ENCODE measurements at regions not wholly inside any gene's neighbourhood (a gene's known extent, or its start where the extent isn't known, plus 50 kb on each side); places are given as distances from the start of the nearest gene placed in this dataset.

DNA sequence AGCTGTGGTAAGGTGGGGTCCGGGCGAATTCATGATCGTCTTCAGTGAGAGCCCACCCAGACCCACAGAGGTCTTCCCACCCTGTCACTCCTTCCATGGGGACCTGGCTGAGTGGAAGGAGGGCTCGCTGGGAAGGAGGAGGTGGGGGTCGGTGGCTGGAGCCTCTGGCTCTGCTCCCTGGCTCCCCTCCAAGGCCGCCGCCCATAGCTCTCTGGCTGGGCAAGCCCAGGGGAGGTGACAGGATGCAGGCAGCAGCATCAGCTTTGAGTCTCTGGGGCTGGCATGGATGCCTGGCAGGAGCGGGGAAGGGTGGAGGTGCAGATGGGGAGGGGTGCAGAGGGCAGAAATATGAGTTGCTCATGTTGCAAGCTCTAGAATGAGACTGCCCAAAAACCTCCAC, 147.0 kb downstream of the ENGASE start:
- intact Hi-C loops (cut with micrococcal nuclease; ENCODE audit: unreplicated experiment): no loop called here
- no peaks in the 10 kb centered on the region for H3K36me3 ChIP-seq (ENCODE audit: control insufficient read depth, insufficient read depth, low read length)
- H3K36me3 Mint-ChIP-seq (ENCODE audit: insufficient read depth, unreplicated experiment): no peaks in the 10 kb centered on the region
- H3K4me1 ChIP-seq: no peaks in the 10 kb centered on the region
- no peaks in the 10 kb centered on the region for H3K4me1 Mint-ChIP-seq (ENCODE audit: low read depth, unreplicated experiment)
- ChIA-PET CTCF (interaction anchor here (1.3 kb wide), 1 partner anchor 171 kb away, joined by 3 read pairs; no protein-coding TSS in a partner anchor), POLR2A (no interaction called here)
- H3K27me3 Mint-ChIP-seq (ENCODE audit: insufficient read depth, unreplicated experiment): peaks cover 51% of the 10 kb centered on the region
- H3K27me3 ChIP-seq (replicated peaks; ENCODE audit: control insufficient read depth, insufficient read depth, low read length): no peaks in the 10 kb centered on the region; the same call in 1 of the 2 replicates
- DNase-seq: no peak
- H3K4me3 Mint-ChIP-seq (ENCODE audit: unreplicated experiment): no peak overlapping the region
- no peak overlapping the region for H3K27ac Mint-ChIP-seq (ENCODE audit: unreplicated experiment)
- no peaks in the 10 kb centered on the region for H3K9me3 ChIP-seq
- TF ChIP-seq, protein P1, sequence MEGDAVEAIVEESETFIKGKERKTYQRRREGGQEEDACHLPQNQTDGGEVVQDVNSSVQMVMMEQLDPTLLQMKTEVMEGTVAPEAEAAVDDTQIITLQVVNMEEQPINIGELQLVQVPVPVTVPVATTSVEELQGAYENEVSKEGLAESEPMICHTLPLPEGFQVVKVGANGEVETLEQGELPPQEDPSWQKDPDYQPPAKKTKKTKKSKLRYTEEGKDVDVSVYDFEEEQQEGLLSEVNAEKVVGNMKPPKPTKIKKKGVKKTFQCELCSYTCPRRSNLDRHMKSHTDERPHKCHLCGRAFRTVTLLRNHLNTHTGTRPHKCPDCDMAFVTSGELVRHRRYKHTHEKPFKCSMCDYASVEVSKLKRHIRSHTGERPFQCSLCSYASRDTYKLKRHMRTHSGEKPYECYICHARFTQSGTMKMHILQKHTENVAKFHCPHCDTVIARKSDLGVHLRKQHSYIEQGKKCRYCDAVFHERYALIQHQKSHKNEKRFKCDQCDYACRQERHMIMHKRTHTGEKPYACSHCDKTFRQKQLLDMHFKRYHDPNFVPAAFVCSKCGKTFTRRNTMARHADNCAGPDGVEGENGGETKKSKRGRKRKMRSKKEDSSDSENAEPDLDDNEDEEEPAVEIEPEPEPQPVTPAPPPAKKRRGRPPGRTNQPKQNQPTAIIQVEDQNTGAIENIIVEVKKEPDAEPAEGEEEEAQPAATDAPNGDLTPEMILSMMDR (IDR thresholded peaks at IDR 0.05; ENCODE audit: insufficient read depth in 1 of 2, low read depth in 1 of 2, low read length in 1 of 2, severe bottlenecking in 1 of 2, unreplicated experiment in 1 of 2): no peak
- H3K9me3 Mint-ChIP-seq (ENCODE audit: unreplicated experiment): no peaks in the 10 kb centered on the region
- H3K4me3 ChIP-seq (ENCODE audit: low read depth, low read length): no peak overlapping the region
- BruUV-seq (replicated peaks): no TSS peak

- Histone ChIP-seq H3K9me3 (no peaks in the 10 kb centered on the region), H3K4me1 (no peaks in the 10 kb centered on the region), H3K27me3 (replicated peaks; ENCODE audit: control insufficient read depth, insufficient read depth, low read length) (no peaks in the 10 kb centered on the region; the same call in none of the 2 replicates), H3K4me3 (ENCODE audit: low read depth, low read length) (no peak overlapping the region), H3K36me3 (ENCODE audit: control insufficient read depth, insufficient read depth, low read length) (no peaks in the 10 kb centered on the region)
- ChIA-PET CTCF (no interaction called here), POLR2A (no interaction called here)
- Mint-ChIP-seq H3K36me3 (ENCODE audit: insufficient read depth, unreplicated experiment) (no peaks in the 10 kb centered on the region), H3K27me3 (ENCODE audit: insufficient read depth, unreplicated experiment) (peaks cover 52% of the 10 kb centered on the region), H3K4me1 (ENCODE audit: low read depth, unreplicated experiment) (no peaks in the 10 kb centered on the region), H3K4me3 (ENCODE audit: unreplicated experiment) (no peak overlapping the region), H3K9me3 (ENCODE audit: unreplicated experiment) (no peaks in the 10 kb centered on the region), H3K27ac (ENCODE audit: unreplicated experiment) (no peak overlapping the region)
- intact Hi-C loops (cut with micrococcal nuclease; ENCODE audit: unreplicated experiment): no loop called here
- no TSS peak for BruUV-seq (replicated peaks)
- no peak for DNase-seq
- TF ChIP-seq, protein P1 (IDR thresholded peaks at IDR 0.05; ENCODE audit: insufficient read depth in 1 of 2, low read depth in 1 of 2, low read length in 1 of 2, severe bottlenecking in 1 of 2, unreplicated experiment in 1 of 2): no peak
Observed at GRCh38 chr17:79220713-79221291, 146.2 kb downstream of the ENGASE start.

- POLR2A ChIA-PET: no interaction called here
- Mint-ChIP-seq H3K27ac (ENCODE audit: unreplicated experiment) (no peak overlapping the region), H3K4me3 (ENCODE audit: unreplicated experiment) (no peak overlapping the region), H3K9me3 (ENCODE audit: unreplicated experiment) (no peaks in the 10 kb centered on the region), H3K27me3 (ENCODE audit: insufficient read depth, unreplicated experiment) (peaks cover 51% of the 10 kb centered on the region), H3K36me3 (ENCODE audit: insufficient read depth, unreplicated experiment) (no peaks in the 10 kb centered on the region), H3K4me1 (ENCODE audit: low read depth, unreplicated experiment) (no peaks in the 10 kb centered on the region)
- Histone ChIP-seq H3K4me3 (ENCODE audit: low read depth, low read length) (no peak overlapping the region), H3K9me3 (no peaks in the 10 kb centered on the region), H3K27me3 (replicated peaks; ENCODE audit: control insufficient read depth, insufficient read depth, low read length) (no peaks in the 10 kb centered on the region; the same call in none of the 2 replicates), H3K4me1 (no peaks in the 10 kb centered on the region), H3K36me3 (ENCODE audit: control insufficient read depth, insufficient read depth, low read length) (no peaks in the 10 kb centered on the region)
- TF ChIP-seq, protein P1 (IDR thresholded peaks at IDR 0.05; ENCODE audit: insufficient read depth in 1 of 2, low read depth in 1 of 2, low read length in 1 of 2, severe bottlenecking in 1 of 2, unreplicated experiment in 1 of 2): no peak
- BruUV-seq (replicated peaks): no TSS peak
- DNase-seq: no peak
- intact Hi-C loops (cut with micrococcal nuclease; ENCODE audit: unreplicated experiment): no loop called here
- CTCF ChIA-PET: no interaction called here
Observed at GRCh38 chr17:79220201-79220712, 145.6 kb downstream of the ENGASE start.

All from Caco-2 (cell line).